OCI-LY1 (cell line): ENCODE measurements at regions not wholly inside any gene's neighbourhood (a gene's known extent, or its start where the extent isn't known, plus 50 kb on each side); places are given as distances from the start of the nearest gene placed in this dataset.

Experiments used
- CTCF ChIP-seq: fragments of 200-600 bp; sonication (generic), shearing (Covaris generic); IDR thresholded peaks from 2 replicates; pipeline ENCODE4 v1.5.1; 2017; ENCODE audit warnings: mild to moderate bottlenecking, antibody characterized with exemption, low read length, moderate library complexity, mixed read lengths
- EZH2 ChIP-seq: fragments of 200-600 bp; sonication (generic), shearing (Covaris generic); IDR thresholded peaks from 2 replicates; pipeline ENCODE4 v1.8.0; 2017; ENCODE audit warnings: borderline replicate concordance, mixed run types, mild to moderate bottlenecking, antibody characterized with exemption, low read length, moderate library complexity, mixed read lengths

- TF ChIP-seq CTCF (no peak), EZH2 (no peak)
Observed at GRCh38 chr6:156107624-156108101, 652.0 kb upstream of the NOX3 start.
